ENCODE measurements at regions not wholly inside any gene's neighbourhood (a gene's known extent, or its start where the extent isn't known, plus 50 kb on each side); places are given as distances from the start of the nearest gene placed in this dataset.

- no peak overlapping the region for H3K4me3 ChIP-seq (ENCODE audit: low read depth, low read length)
- no peak for TF ChIP-seq CTCF (IDR thresholded peaks at IDR 0.05; ENCODE audit: insufficient read depth, low read depth, low read length, missing control alignments)
- DNase-seq (ENCODE audit: low read depth): no peak
Observed at GRCh38 chr10:113303544-113304146, 249.2 kb upstream of the HABP2 start.

- H3K4me3 ChIP-seq (ENCODE audit: low read depth, low read length): no peak overlapping the region
- DNase-seq (ENCODE audit: low read depth): no peak
- TF ChIP-seq CTCF (IDR thresholded peaks at IDR 0.05; ENCODE audit: insufficient read depth, low read depth, low read length, missing control alignments): no peak
Observed at GRCh38 chr10:113304726-113305125, 248.1 kb upstream of the HABP2 start.

- no peak overlapping the region for H3K4me3 ChIP-seq (ENCODE audit: low read depth, low read length)
- no peak for TF ChIP-seq CTCF (IDR thresholded peaks at IDR 0.05; ENCODE audit: insufficient read depth, low read depth, low read length, missing control alignments)
- no peak for DNase-seq (ENCODE audit: low read depth)
Observed at GRCh38 chr10:113305871-113306270, 247.0 kb upstream of the HABP2 start.

GRCh38 chr10:113309791-113310190, 243.1 kb upstream of the HABP2 start:
- H3K4me3 ChIP-seq (ENCODE audit: low read depth, low read length): no peak overlapping the region
- DNase-seq (ENCODE audit: low read depth): no peak
- no peak for TF ChIP-seq CTCF (IDR thresholded peaks at IDR 0.05; ENCODE audit: insufficient read depth, low read depth, low read length, missing control alignments)

GRCh38 chr10:113310347-113310746, 242.5 kb upstream of the HABP2 start:
- H3K4me3 ChIP-seq (ENCODE audit: low read depth, low read length): no peak overlapping the region
- no peak for TF ChIP-seq CTCF (IDR thresholded peaks at IDR 0.05; ENCODE audit: insufficient read depth, low read depth, low read length, missing control alignments)
- no peak for DNase-seq (ENCODE audit: low read depth)

- no peak overlapping the region for H3K4me3 ChIP-seq (ENCODE audit: low read depth, low read length)
- no peak for DNase-seq (ENCODE audit: low read depth)
- TF ChIP-seq CTCF (IDR thresholded peaks at IDR 0.05; ENCODE audit: insufficient read depth, low read depth, low read length, missing control alignments): no peak
Observed at GRCh38 chr10:113313048-113313602, 239.7 kb upstream of the HABP2 start.

GRCh38 chr10:113313722-113314121, 239.1 kb upstream of the HABP2 start:
- no peak for TF ChIP-seq CTCF (IDR thresholded peaks at IDR 0.05; ENCODE audit: insufficient read depth, low read depth, low read length, missing control alignments)
- H3K4me3 ChIP-seq (ENCODE audit: low read depth, low read length): no peak overlapping the region
- DNase-seq (ENCODE audit: low read depth): no peak

Data from GM12865 (cell line).